C4-2B (cell line): ENCODE measurements at regions not wholly inside any gene's neighbourhood (a gene's known extent, or its start where the extent isn't known, plus 50 kb on each side); places are given as distances from the start of the nearest gene placed in this dataset.

Experiments
- ZFX ChIP-seq: fragments of 450-650 bp; IDR thresholded peaks from 2 replicates; pipeline ENCODE4 v1.6.1; 2017
- TF ChIP-seq, protein P1 (sequence below): fragments of 450-650 bp; conservative IDR thresholded peaks from 2 replicates; pipeline ENCODE4 v1.5.1; 2017; ENCODE audit warnings: mild to moderate bottlenecking

DNA sequence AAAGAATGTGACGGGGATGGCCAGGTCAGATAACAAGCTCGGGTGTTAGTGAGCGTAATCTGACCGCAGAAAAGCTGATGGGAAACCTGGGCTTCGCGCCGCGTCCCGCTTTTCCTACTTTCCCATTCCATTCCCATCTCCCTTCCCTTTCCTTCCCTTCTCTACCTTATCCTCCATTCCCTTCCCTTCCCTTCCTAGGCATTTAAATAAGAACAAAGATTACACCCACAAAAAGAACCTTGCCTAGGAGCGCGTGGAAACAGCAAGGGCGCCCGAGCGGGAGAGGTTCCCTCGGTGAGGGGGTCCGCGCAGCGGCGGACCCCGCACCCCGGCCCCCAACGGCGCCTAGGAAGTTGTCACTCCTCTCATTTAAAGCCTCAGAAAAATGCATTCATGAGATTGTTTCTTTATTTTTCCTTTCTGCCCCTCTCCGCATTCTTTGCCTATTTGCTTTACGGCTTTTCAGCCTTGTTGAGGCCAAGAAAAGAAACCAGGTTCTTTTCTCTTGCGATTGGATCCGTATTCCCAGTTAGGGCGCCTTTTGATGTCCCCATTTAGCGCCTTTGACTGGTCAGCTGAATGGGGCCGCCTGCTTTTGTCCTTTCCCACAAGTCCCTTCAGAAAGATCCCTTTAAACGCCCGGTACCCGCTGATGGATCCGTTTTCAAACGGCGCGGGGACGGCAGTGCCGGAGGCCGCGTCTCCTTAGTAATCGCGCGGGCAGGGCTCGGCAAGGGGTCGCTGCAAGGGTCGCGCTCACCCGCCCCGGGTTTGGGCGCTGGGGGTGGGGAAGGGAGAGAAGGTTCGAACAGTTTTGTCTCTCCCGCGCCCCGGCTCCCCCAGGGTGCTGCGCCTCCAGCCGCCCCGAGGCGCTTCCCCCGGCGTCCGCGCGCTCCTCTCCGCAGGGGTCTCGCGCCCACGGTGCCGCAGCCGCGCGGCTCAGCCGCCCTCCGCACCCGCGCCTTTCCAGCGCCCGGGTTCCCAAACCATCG, 54.1 kb upstream of the TMEM33 start:
- TF ChIP-seq, protein P1, sequence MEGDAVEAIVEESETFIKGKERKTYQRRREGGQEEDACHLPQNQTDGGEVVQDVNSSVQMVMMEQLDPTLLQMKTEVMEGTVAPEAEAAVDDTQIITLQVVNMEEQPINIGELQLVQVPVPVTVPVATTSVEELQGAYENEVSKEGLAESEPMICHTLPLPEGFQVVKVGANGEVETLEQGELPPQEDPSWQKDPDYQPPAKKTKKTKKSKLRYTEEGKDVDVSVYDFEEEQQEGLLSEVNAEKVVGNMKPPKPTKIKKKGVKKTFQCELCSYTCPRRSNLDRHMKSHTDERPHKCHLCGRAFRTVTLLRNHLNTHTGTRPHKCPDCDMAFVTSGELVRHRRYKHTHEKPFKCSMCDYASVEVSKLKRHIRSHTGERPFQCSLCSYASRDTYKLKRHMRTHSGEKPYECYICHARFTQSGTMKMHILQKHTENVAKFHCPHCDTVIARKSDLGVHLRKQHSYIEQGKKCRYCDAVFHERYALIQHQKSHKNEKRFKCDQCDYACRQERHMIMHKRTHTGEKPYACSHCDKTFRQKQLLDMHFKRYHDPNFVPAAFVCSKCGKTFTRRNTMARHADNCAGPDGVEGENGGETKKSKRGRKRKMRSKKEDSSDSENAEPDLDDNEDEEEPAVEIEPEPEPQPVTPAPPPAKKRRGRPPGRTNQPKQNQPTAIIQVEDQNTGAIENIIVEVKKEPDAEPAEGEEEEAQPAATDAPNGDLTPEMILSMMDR: no peak
- TF ChIP-seq ZFX: no peak
